ENCODE measurements at regions not wholly inside any gene's neighbourhood (a gene's known extent, or its start where the extent isn't known, plus 50 kb on each side); places are given as distances from the start of the nearest gene placed in this dataset.

DNA sequence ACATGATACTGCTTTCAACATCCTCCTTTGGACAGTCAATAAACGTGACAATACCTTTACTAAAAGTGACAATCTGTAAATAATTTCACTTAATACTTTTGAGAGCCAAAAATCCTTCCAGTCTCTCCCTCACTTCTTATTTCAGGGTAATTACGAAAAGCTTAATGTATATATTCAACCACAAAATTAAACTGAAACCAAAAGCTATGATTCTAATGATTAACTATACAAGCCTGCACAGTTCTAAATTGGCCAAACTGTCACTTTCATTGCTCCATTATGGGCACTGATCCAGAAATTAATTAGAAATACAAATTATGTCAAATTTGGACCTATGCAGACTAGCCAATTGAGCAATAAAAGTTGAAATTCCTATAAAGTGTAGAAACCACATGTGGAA lies 696.5 kb upstream of the MIS18BP1 start:
- TF ChIP-seq, protein P1, sequence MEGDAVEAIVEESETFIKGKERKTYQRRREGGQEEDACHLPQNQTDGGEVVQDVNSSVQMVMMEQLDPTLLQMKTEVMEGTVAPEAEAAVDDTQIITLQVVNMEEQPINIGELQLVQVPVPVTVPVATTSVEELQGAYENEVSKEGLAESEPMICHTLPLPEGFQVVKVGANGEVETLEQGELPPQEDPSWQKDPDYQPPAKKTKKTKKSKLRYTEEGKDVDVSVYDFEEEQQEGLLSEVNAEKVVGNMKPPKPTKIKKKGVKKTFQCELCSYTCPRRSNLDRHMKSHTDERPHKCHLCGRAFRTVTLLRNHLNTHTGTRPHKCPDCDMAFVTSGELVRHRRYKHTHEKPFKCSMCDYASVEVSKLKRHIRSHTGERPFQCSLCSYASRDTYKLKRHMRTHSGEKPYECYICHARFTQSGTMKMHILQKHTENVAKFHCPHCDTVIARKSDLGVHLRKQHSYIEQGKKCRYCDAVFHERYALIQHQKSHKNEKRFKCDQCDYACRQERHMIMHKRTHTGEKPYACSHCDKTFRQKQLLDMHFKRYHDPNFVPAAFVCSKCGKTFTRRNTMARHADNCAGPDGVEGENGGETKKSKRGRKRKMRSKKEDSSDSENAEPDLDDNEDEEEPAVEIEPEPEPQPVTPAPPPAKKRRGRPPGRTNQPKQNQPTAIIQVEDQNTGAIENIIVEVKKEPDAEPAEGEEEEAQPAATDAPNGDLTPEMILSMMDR (conservative IDR thresholded peaks at IDR 0.05; ENCODE audit: low read depth, low read length) = no peak
- Histone ChIP-seq H3K9ac (no peak overlapping the region), H3K4me3 (IDR thresholded peaks at IDR 0.05; ENCODE audit: insufficient read depth, low read depth, low read length) (no peak overlapping the region), H2AFZ (ENCODE audit: low read depth) (no peak overlapping the region), H3K27ac (no peak overlapping the region), H3K4me1 (ENCODE audit: low read depth, poor library complexity, severe bottlenecking) (no peaks in the 10 kb centered on the region), H3K4me2 (no peak overlapping the region), H4K20me1 (ENCODE audit: insufficient read depth) (no peaks in the 10 kb centered on the region), H3K79me2 (ENCODE audit: insufficient read depth, low read depth) (no peaks in the 10 kb centered on the region), H3K36me3 (ENCODE audit: insufficient read depth) (no peaks in the 10 kb centered on the region), H3K27me3 (ENCODE audit: insufficient read depth, low read depth) (no peaks in the 10 kb centered on the region)

DNA sequence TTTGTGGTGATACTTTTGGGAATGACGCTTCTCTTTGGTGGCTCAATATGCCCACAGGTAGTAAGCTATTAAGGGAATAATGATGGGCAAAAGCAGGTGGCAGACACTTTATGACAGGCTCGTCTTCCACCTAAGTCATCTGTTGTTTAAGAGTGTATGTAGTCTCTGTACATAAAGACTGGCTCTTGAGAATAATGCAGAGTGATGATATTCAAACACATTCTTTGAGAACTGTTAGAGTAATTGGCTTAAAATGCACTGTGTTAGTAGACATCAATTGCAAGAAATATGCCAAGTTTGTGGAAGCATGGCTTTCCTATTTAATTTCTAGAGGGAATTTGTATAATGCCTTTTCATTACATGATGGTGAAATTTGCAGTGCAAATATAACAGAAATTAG lies 694.8 kb upstream of the MIS18BP1 start:
- TF ChIP-seq, protein P1 (conservative IDR thresholded peaks at IDR 0.05; ENCODE audit: low read depth, low read length) = no peak
- H2AFZ ChIP-seq (ENCODE audit: low read depth) = no peak overlapping the region
- H3K79me2 ChIP-seq (ENCODE audit: insufficient read depth, low read depth) = no peaks in the 10 kb centered on the region

DNA sequence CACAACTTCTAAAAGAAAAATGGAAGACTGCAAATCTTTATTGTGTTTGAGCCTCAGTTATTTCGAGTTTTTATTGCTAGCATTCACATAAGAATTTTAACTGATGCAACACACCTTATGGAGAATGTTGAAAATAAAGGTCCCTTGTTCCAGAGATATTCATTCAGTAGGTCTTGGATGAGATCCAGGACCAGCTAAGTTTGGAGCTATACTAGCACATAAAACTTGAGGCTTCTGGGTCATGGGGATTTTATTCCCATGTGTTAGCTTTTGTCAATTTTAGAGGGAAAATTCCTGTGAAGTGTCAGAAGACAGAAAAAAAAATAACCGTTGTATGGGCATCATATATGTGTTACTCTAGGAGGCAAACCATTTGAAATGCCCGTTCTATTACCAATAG lies 693.2 kb upstream of the MIS18BP1 start:
- Histone ChIP-seq H4K20me1 (ENCODE audit: insufficient read depth) (no peaks in the 10 kb centered on the region), H3K36me3 (ENCODE audit: insufficient read depth) (no peaks in the 10 kb centered on the region), H3K27ac (no peak overlapping the region), H3K27me3 (ENCODE audit: insufficient read depth, low read depth) (no peaks in the 10 kb centered on the region), H3K4me1 (ENCODE audit: low read depth, poor library complexity, severe bottlenecking) (no peaks in the 10 kb centered on the region), H3K4me3 (IDR thresholded peaks at IDR 0.05; ENCODE audit: insufficient read depth, low read depth, low read length) (no peak overlapping the region), H3K4me2 (no peak overlapping the region), H3K9ac (no peak overlapping the region), H3K79me2 (ENCODE audit: insufficient read depth, low read depth) (no peaks in the 10 kb centered on the region), H2AFZ (ENCODE audit: low read depth) (no peak overlapping the region)
- TF ChIP-seq, protein P1 (conservative IDR thresholded peaks at IDR 0.05; ENCODE audit: low read depth, low read length) = no peak

More for the DNA sequence above, 694.8 kb upstream of the MIS18BP1 start:
- Histone ChIP-seq H3K4me2 (no peak overlapping the region), H3K27me3 (ENCODE audit: insufficient read depth, low read depth) (no peaks in the 10 kb centered on the region), H3K4me1 (ENCODE audit: low read depth, poor library complexity, severe bottlenecking) (no peaks in the 10 kb centered on the region), H3K27ac (no peak overlapping the region), H3K4me3 (IDR thresholded peaks at IDR 0.05; ENCODE audit: insufficient read depth, low read depth, low read length) (no peak overlapping the region), H4K20me1 (ENCODE audit: insufficient read depth) (no peaks in the 10 kb centered on the region), H3K36me3 (ENCODE audit: insufficient read depth) (no peaks in the 10 kb centered on the region), H3K9ac (no peak overlapping the region)

DNA sequence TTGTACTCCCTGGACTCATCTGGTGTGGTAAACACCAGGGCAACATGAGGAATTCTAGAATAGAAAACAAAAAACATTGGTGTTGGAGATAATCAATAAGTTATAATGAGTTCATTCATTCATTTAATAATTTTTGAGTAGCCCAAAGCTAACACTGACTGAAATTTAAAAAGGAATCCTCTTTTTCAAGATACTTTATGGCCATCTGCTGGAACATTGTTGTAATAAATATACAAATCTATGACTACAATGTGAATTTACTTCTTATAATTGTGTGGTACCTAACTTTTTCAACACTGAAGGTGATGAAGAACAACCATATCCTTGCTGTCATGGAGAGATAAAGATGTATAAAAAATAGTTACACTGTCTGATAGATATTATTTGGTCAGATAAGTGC lies 687.3 kb upstream of the MIS18BP1 start:
- H2AFZ ChIP-seq (ENCODE audit: low read depth) = no peak overlapping the region
- H3K4me2 ChIP-seq = no peak overlapping the region
- H3K4me1 ChIP-seq (ENCODE audit: low read depth, poor library complexity, severe bottlenecking) = no peaks in the 10 kb centered on the region
- no peaks in the 10 kb centered on the region for H3K27me3 ChIP-seq (ENCODE audit: insufficient read depth, low read depth)
- H3K9ac ChIP-seq = no peak overlapping the region
- TF ChIP-seq, protein P1 (conservative IDR thresholded peaks at IDR 0.05; ENCODE audit: low read depth, low read length) = no peak
- H4K20me1 ChIP-seq (ENCODE audit: insufficient read depth) = no peaks in the 10 kb centered on the region
- H3K27ac ChIP-seq = no peak overlapping the region
- H3K36me3 ChIP-seq (ENCODE audit: insufficient read depth) = no peaks in the 10 kb centered on the region
- no peaks in the 10 kb centered on the region for H3K79me2 ChIP-seq (ENCODE audit: insufficient read depth, low read depth)
- H3K4me3 ChIP-seq (IDR thresholded peaks at IDR 0.05; ENCODE audit: insufficient read depth, low read depth, low read length) = no peak overlapping the region
